Panc1 (cell line): ENCODE measurements at regions not wholly inside any gene's neighbourhood (a gene's known extent, or its start where the extent isn't known, plus 50 kb on each side); places are given as distances from the start of the nearest gene placed in this dataset.

Source experiments
- ATAC-seq: fragments of 200-7000 bp; cut with Tn5 transposase; 2 replicates; pipeline ENCODE4 v1.9.1; 2020; ENCODE audit warnings: mild to moderate bottlenecking, moderate library complexity
- BruUV-seq: library from RNA; stranded (reverse); fragments of 400-500 nt; replicated peaks from 2 replicates; lab custom pipeline; 2021; lab: Mats Ljungman, UMichigan
- CTCF ChIA-PET: fragments of 300-600 bp; sonication (Branson Sonifier 250); formaldehyde crosslinking; loops from one replicate; lab custom pipeline; 2022; ENCODE audit warnings: antibody characterized with exemption; lab: Charles Lee
- POLR2A ChIA-PET: fragments of 300-600 bp; sonication (Branson Sonifier 250); formaldehyde crosslinking; loops from one replicate; lab custom pipeline; 2022; ENCODE audit warnings: antibody characterized with exemption; lab: Charles Lee
- DNase-seq: peaks from one replicate; pipeline ENCODE4 v3.0.0-alpha.2; 2010; ENCODE audit warnings: low read depth, low spot score
- H3K27ac ChIP-seq: 2 replicates; pipeline ENCODE4 v1.5.1; 2011; ENCODE audit warnings: mild to moderate bottlenecking, low read length, inconsistent platforms
- H3K27me3 ChIP-seq: fragments of 200-500 bp; sonication (Bioruptor generic); 2 replicates; pipeline ENCODE4 v1.6.0; 2014; ENCODE audit warnings: low read length, inconsistent platforms; ENCODE audit not compliant: control insufficient read depth, insufficient read depth
- H3K36me3 ChIP-seq: fragments of 200-500 bp; sonication (Bioruptor generic); 2 replicates; pipeline ENCODE4 v1.5.1; 2014; ENCODE audit warnings: inconsistent platforms, mild to moderate bottlenecking, low read length, moderate library complexity; ENCODE audit not compliant: control insufficient read depth, insufficient read depth
- H3K4me1 ChIP-seq: 2 replicates; pipeline ENCODE4 v1.5.1; 2011; ENCODE audit warnings: inconsistent platforms, mild to moderate bottlenecking, low read length, moderate library complexity; ENCODE audit not compliant: control insufficient read depth, insufficient read depth
- H3K4me3 ChIP-seq, 2 experiments: 2 replicates each; pipeline ENCODE4 v1.5.1; 2011 to 2012; ENCODE audit warnings: low read depth in 2 of 2, low read length in 2 of 2, mild to moderate bottlenecking in 2 of 2, inconsistent platforms in 1 of 2, moderate library complexity in 1 of 2
- H3K9me3 ChIP-seq: fragments of 200-500 bp; sonication (Bioruptor generic); 2 replicates; pipeline ENCODE4 v1.5.1; 2014; ENCODE audit warnings: low read depth, mild to moderate bottlenecking, inconsistent platforms, low read length, moderate library complexity; ENCODE audit not compliant: control insufficient read depth, insufficient read depth
- POLR2AphosphoS5 ChIP-seq: IDR thresholded peaks from 2 replicates; pipeline ENCODE4 v1.6.1; 2012; ENCODE audit warnings: mild to moderate bottlenecking, low read depth, low read length, moderate library complexity
- SIN3A ChIP-seq: IDR thresholded peaks from 2 replicates; pipeline ENCODE4 v1.6.1; 2012; ENCODE audit warnings: low read depth, mild to moderate bottlenecking, low read length, moderate library complexity, borderline replicate concordance; ENCODE audit not compliant: insufficient read depth
- TCF7L2 ChIP-seq: IDR thresholded peaks from 2 replicates; pipeline ENCODE4 v1.6.1; 2011; ENCODE audit warnings: mild to moderate bottlenecking, low read depth, low read length, inconsistent platforms
- in situ Hi-C: cut with HindIII; loops from 2 replicates; pipeline ENCODE4 v1.10.0; 2016; ENCODE audit warnings: low sequenced_read_pairs, low pct_unique_long_range_greater_than_20kb
- intact Hi-C: fragments of 100-400 bp; cut with micrococcal nuclease; formaldehyde crosslinking; loops from one replicate; pipeline ENCODE4 v1.10.0; 2022; ENCODE audit not compliant: unreplicated experiment
- TF ChIP-seq, protein P1 (sequence below), 2 experiments: IDR thresholded peaks; 2 replicates each; pipeline ENCODE4 v1.6.1; 2011 to 2012; ENCODE audit warnings: low read depth in 2 of 2, control low read depth in 1 of 2, low read length in 1 of 2, mild to moderate bottlenecking in 1 of 2, moderate library complexity in 1 of 2; ENCODE audit not compliant: insufficient read depth in 1 of 2
- TF ChIP-seq, protein P2 (sequence below): fragments of 450-650 bp; IDR thresholded peaks from 2 replicates; pipeline ENCODE4 v1.5.1; 2017; ENCODE audit warnings: mild to moderate bottlenecking

DNA sequence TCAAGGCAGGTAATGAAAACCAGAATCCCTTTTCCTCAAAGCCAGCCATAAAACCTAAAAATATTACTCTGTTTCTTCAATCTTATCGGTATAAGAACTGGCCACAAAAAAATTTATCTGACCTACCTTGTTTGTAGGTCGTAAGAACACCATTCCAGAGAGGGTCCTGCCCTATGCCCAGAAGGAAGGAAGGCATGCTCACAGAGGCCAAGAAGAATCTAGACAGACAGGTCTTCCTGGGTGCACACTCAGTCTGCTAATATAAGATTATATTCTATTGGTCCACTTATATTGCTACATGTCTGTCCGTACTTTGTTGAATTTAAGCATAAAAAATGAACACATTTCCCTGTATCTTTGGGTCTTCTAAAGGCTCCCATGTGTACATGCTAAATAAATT, 2136.1 kb upstream of the PCDH20 start:
- Histone ChIP-seq H3K9me3 (no peaks in the 10 kb centered on the region), H3K36me3 (no peaks in the 10 kb centered on the region), H3K27ac (no peak overlapping the region), H3K4me3 (no peak overlapping the region), H3K27me3 (no peaks in the 10 kb centered on the region), H3K4me1 (no peaks in the 10 kb centered on the region)
- ChIA-PET POLR2A (no interaction called here), CTCF (no interaction called here)
- ATAC-seq, result no peak
- TF ChIP-seq, protein P1, sequence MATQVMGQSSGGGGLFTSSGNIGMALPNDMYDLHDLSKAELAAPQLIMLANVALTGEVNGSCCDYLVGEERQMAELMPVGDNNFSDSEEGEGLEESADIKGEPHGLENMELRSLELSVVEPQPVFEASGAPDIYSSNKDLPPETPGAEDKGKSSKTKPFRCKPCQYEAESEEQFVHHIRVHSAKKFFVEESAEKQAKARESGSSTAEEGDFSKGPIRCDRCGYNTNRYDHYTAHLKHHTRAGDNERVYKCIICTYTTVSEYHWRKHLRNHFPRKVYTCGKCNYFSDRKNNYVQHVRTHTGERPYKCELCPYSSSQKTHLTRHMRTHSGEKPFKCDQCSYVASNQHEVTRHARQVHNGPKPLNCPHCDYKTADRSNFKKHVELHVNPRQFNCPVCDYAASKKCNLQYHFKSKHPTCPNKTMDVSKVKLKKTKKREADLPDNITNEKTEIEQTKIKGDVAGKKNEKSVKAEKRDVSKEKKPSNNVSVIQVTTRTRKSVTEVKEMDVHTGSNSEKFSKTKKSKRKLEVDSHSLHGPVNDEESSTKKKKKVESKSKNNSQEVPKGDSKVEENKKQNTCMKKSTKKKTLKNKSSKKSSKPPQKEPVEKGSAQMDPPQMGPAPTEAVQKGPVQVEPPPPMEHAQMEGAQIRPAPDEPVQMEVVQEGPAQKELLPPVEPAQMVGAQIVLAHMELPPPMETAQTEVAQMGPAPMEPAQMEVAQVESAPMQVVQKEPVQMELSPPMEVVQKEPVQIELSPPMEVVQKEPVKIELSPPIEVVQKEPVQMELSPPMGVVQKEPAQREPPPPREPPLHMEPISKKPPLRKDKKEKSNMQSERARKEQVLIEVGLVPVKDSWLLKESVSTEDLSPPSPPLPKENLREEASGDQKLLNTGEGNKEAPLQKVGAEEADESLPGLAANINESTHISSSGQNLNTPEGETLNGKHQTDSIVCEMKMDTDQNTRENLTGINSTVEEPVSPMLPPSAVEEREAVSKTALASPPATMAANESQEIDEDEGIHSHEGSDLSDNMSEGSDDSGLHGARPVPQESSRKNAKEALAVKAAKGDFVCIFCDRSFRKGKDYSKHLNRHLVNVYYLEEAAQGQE (IDR thresholded peaks at IDR 0.05; ENCODE audit: insufficient read depth in 1 of 2, low read depth in 2 of 2, low read length in 1 of 2), result no peak
- in situ Hi-C loops (no loop called here), intact Hi-C loops (no loop called here)
- no TSS peak for BruUV-seq
- no peak for DNase-seq

DNA sequence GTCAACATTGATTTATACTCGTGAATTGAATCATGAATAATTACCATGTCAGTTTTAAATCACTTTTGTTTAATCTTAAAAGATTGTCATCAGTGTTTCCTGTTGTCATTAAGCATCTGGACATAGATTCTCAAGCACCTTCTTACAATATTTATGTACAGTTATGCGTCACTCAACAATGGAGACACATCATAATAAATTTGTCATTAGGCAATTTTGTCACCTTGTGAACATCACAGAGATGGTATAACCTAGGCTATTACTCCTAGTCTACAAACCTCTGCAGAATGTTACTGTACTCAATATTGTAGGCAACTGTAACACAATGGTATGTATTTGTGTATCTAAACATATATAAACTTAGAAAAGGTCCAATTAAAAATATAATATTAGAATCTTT, 2130.9 kb upstream of the PCDH20 start:
- no peak overlapping the region for H3K4me3 ChIP-seq
- H3K9me3 ChIP-seq, result no peaks in the 10 kb centered on the region
- TF ChIP-seq, protein P2, sequence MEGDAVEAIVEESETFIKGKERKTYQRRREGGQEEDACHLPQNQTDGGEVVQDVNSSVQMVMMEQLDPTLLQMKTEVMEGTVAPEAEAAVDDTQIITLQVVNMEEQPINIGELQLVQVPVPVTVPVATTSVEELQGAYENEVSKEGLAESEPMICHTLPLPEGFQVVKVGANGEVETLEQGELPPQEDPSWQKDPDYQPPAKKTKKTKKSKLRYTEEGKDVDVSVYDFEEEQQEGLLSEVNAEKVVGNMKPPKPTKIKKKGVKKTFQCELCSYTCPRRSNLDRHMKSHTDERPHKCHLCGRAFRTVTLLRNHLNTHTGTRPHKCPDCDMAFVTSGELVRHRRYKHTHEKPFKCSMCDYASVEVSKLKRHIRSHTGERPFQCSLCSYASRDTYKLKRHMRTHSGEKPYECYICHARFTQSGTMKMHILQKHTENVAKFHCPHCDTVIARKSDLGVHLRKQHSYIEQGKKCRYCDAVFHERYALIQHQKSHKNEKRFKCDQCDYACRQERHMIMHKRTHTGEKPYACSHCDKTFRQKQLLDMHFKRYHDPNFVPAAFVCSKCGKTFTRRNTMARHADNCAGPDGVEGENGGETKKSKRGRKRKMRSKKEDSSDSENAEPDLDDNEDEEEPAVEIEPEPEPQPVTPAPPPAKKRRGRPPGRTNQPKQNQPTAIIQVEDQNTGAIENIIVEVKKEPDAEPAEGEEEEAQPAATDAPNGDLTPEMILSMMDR, result no peak
- TF ChIP-seq POLR2AphosphoS5 (no peak), TCF7L2 (no peak), SIN3A (no peak)
- TF ChIP-seq, protein P1 (IDR thresholded peaks at IDR 0.05; ENCODE audit: insufficient read depth in 1 of 2, low read depth in 2 of 2, low read length in 1 of 2), result no peak
- no TSS peak for BruUV-seq
- ChIA-PET CTCF (no interaction called here), POLR2A (no interaction called here)
- H3K4me1 ChIP-seq, result no peaks in the 10 kb centered on the region
- no peak for DNase-seq
- intact Hi-C loops, result no loop called here
- in situ Hi-C loops, result no loop called here
- ATAC-seq, result no peak
- H3K27me3 ChIP-seq, result no peaks in the 10 kb centered on the region
- no peak overlapping the region for H3K27ac ChIP-seq
- H3K36me3 ChIP-seq, result no peaks in the 10 kb centered on the region
